Adrenal gland (tissue), 9 donors: ENCODE measurements at regions not wholly inside any gene's neighbourhood (a gene's known extent, or its start where the extent isn't known, plus 50 kb on each side); places are given as distances from the start of the nearest gene placed in this dataset.

ENCODE experiments used
- DNase-seq, 7 donors: peaks; one replicate each; pipeline ENCODE4 v3.0.0-alpha.2; 2019 to 2020
- H3K27ac ChIP-seq, 5 donors: fragments of 200-600 bp; sonication (generic) in 4 of 5; 1 replicate in 3 of 5; 2 replicates in 2 of 5; pipeline versions ENCODE4 v1.5.1 to v1.8.0; 2016 to 2020; ENCODE audit warnings: mild to moderate bottlenecking in 1 of 5
- H3K27me3 ChIP-seq: fragments of 200-600 bp; 2 replicates; pipeline ENCODE4 v1.8.0; 2021
- H3K36me3 ChIP-seq, 2 donors: fragments of 200-600 bp; replicated peaks in 1 of 2; 1 replicate in 1 of 2; 2 replicates in 1 of 2; pipeline versions ENCODE4 v1.5.1 to v1.8.0; 2018 to 2022
- H3K4me1 ChIP-seq, 2 donors: fragments of 200-600 bp; replicated peaks in 1 of 2; 1 replicate in 1 of 2; 2 replicates in 1 of 2; pipeline versions ENCODE4 v1.5.1 to v1.8.0; 2018 to 2021
- H3K4me3 ChIP-seq, 4 donors: fragments of 200-600 bp; sonication (generic) in 3 of 4; one replicate each; pipeline ENCODE4 v1.5.1; 2016 to 2018
- H3K9me3 ChIP-seq, 3 donors: fragments of 200-600 bp; sonication (generic) in 1 of 3; replicated peaks in 1 of 3; 1 replicate in 2 of 3; 2 replicates in 1 of 3; pipeline versions ENCODE4 v1.5.1 to v1.8.0; 2016 to 2021
- POLR2A ChIP-seq, 2 donors: fragments of 450-650 bp; IDR thresholded peaks; one replicate each; pipeline ENCODE4 v1.6.1; 2017; ENCODE audit warnings: antibody characterized with exemption in 2 of 2, mild to moderate bottlenecking in 2 of 2, moderate library complexity in 1 of 2
- WGBS, 4 donors: extraction: QIAGEN DNeasy Blood & Tissue Kit in 2 of 4; methylation state at CpG; one replicate each; pipeline versions ENCODE4 v1.1.5 to v1.1.7; 2013 to 2017; 5-methylcytosine and 5-hydroxymethylcytosine counted together
- intact Hi-C, 2 donors: fragments of 100-400 bp; cut with DNase I; formaldehyde crosslinking; loops; one replicate each; pipeline versions ENCODE4 v1.14.1 to v1.15.0; 2022 to 2023
- TF ChIP-seq, protein P1 (sequence below), 6 experiments: fragments of 450-650 bp in 4 of 6; fragments of 200-600 bp in 2 of 6; sonication (generic) in 1 of 6; IDR thresholded peaks; 1 replicate in 5 of 6; 2 replicates in 1 of 6; pipeline versions ENCODE4 v1.5.1 to v1.8.0; 2016 to 2021; ENCODE audit warnings: antibody characterized with exemption in 6 of 6, mild to moderate bottlenecking in 2 of 6, moderate library complexity in 1 of 6
- donor health status: healthy with polysubstance abuse.
- donor health status: Bipolar disorder and iron deficiency.
- donor health status: DM: yes; HTN: yes; CAD: no.
- donor health status: DM: no; HTN: no; CAD: no.
- donor health status: DM: no; HTN: no; CAD: no.

DNA sequence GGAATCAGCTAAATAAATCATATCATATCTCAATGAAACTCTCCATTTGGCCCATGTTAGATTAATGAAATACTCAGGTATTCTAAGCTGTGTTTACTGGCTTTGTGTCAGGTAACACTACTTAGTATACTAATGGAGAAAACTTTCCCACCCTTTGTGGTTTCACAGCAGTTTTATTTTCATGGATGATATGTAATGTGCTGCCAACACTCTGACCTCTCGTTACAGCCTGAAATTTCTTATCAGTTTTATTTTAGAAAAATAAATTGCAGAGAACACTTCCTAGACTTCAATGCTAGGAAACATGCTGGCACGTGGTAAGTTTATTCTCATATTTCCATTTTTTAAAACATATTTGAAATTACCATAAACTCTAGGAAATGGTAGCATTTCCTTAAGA lies 758.9 kb downstream of the LIG4 start:
- WGBS, 4 donors, result 30 to 40% (median 35%) methylated on average over 2 of the region's 2 CpGs
- DNase-seq, result no peak
- no peak for TF ChIP-seq POLR2A (IDR thresholded peaks at IDR 0.05)
- TF ChIP-seq, protein P1, sequence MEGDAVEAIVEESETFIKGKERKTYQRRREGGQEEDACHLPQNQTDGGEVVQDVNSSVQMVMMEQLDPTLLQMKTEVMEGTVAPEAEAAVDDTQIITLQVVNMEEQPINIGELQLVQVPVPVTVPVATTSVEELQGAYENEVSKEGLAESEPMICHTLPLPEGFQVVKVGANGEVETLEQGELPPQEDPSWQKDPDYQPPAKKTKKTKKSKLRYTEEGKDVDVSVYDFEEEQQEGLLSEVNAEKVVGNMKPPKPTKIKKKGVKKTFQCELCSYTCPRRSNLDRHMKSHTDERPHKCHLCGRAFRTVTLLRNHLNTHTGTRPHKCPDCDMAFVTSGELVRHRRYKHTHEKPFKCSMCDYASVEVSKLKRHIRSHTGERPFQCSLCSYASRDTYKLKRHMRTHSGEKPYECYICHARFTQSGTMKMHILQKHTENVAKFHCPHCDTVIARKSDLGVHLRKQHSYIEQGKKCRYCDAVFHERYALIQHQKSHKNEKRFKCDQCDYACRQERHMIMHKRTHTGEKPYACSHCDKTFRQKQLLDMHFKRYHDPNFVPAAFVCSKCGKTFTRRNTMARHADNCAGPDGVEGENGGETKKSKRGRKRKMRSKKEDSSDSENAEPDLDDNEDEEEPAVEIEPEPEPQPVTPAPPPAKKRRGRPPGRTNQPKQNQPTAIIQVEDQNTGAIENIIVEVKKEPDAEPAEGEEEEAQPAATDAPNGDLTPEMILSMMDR (IDR thresholded peaks at IDR 0.05), result no peak
- Histone ChIP-seq H3K27ac (no peak overlapping the region), H3K4me3 (no peak overlapping the region), H3K27me3 (no peaks in the 10 kb centered on the region), H3K36me3 (no peaks in the 10 kb centered on the region), H3K9me3 (no peaks in the 10 kb centered on the region), H3K4me1 (no peaks in the 10 kb centered on the region)
- intact Hi-C loops, result no loop called here

DNA sequence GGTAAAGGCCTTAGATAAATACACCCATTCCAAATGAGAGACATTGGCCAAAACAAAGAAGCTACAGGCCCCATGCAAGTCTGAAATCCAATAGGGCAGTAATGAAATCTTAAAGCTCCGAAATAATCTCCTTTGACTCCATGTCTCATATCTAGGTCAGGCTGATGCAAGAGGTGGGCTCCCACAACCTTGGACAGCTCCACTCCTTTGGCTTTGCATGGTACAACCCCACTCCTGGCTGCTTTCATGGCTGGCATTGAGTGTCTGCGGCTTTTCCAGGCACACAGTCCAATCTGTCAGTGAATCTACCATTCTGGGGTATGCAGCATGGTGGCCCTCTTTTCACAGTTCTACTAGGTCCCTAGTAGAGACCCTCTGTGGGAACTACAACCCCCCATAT lies 762.5 kb downstream of the LIG4 start:
- no peak overlapping the region for H3K4me3 ChIP-seq
- no peak for DNase-seq
- no peaks in the 10 kb centered on the region for H3K4me1 ChIP-seq

DNA sequence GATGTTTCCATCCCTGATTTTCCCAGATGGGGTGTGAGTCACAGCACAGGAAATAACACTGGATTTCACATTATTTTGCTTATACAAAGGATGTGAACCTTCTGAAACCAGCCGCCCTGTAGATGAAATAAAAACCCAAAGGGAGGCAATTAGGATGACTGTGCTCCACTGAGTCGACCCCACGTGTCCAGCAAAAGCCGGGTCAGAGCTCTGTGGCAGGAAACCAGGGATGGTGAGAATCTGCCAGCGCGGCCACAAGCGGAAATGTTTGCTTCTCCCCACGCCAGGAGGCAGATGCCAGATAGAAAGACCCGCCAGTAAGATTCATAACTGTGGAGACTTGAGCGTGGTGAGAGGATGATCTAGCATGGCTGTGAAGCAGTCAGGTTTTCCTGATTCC lies 764.4 kb downstream of the LIG4 start:
- Histone ChIP-seq H3K9me3 (no peaks in the 10 kb centered on the region), H3K4me1 (no peaks in the 10 kb centered on the region), H3K27ac (no peak overlapping the region), H3K4me3 (no peak overlapping the region), H3K36me3 (no peaks in the 10 kb centered on the region), H3K27me3 (no peaks in the 10 kb centered on the region)
- 54 to 63% (median 58%) methylated on average over 10 of the region's 10 CpGs for WGBS, 4 donors
- TF ChIP-seq, protein P1 (IDR thresholded peaks at IDR 0.05), result no peak
- TF ChIP-seq POLR2A (IDR thresholded peaks at IDR 0.05), result no peak
- DNase-seq, result no peak
- intact Hi-C loops, result no loop called here

More for the DNA sequence above, 762.5 kb downstream of the LIG4 start:
- TF ChIP-seq, protein P1 (IDR thresholded peaks at IDR 0.05), result no peak
- TF ChIP-seq POLR2A (IDR thresholded peaks at IDR 0.05), result no peak
- no peaks in the 10 kb centered on the region for H3K36me3 ChIP-seq
- no peaks in the 10 kb centered on the region for H3K9me3 ChIP-seq
- no peak overlapping the region for H3K27ac ChIP-seq
- 81 to 91% (median 86%) methylated on average over 2 of the region's 2 CpGs for WGBS, 4 donors
- intact Hi-C loops, result no loop called here
- H3K27me3 ChIP-seq, result no peaks in the 10 kb centered on the region

DNA sequence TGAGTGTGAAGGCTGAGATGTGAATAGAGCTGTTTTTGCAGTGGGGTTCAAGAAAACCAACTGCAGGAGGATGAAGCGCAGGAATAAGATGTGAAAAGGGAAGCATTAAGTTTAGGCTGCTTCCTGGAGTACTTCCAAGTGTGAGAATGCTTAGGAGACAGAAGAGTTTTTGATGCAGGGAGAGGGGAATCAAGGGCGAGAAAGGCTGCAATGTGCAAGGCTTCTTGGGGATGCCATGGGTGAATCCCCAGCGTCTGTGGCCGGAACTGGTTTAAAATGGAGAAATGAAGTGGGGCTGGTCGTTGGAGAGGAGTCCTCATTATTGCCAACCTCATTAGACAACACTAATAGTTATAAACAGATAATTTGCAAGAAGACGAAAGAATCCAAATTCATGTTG lies 764.9 kb downstream of the LIG4 start:
- Histone ChIP-seq H3K27ac (no peak overlapping the region), H3K27me3 (no peaks in the 10 kb centered on the region), H3K9me3 (no peaks in the 10 kb centered on the region), H3K4me3 (no peak overlapping the region), H3K4me1 (no peaks in the 10 kb centered on the region), H3K36me3 (no peaks in the 10 kb centered on the region)
- no peak for DNase-seq
- intact Hi-C loops, result no loop called here
- TF ChIP-seq, protein P1 (IDR thresholded peaks at IDR 0.05), result no peak
- no peak for TF ChIP-seq POLR2A (IDR thresholded peaks at IDR 0.05)
- 70 to 76% (median 70%) methylated on average over 6 of the region's 6 CpGs for WGBS, 4 donors
